IPS-15b (cell line): ENCODE measurements at regions not wholly inside any gene's neighbourhood (a gene's known extent, or its start where the extent isn't known, plus 50 kb on each side); places are given as distances from the start of the nearest gene placed in this dataset.

Source experiments
- H3K27me3 ChIP-seq: one replicate; pipeline ENCODE4 v1.6.1; 2013; ENCODE audit warnings: low read length; ENCODE audit not compliant: control insufficient read depth, insufficient read depth
- H3K36me3 ChIP-seq: one replicate; pipeline ENCODE4 v1.6.1; 2013; ENCODE audit warnings: low read length; ENCODE audit not compliant: control insufficient read depth, insufficient read depth
- H3K4me1 ChIP-seq: one replicate; pipeline ENCODE4 v1.6.1; 2013; ENCODE audit warnings: mild to moderate bottlenecking, low read length; ENCODE audit not compliant: control insufficient read depth, insufficient read depth
- H3K4me3 ChIP-seq: one replicate; pipeline ENCODE4 v1.5.1; 2013; ENCODE audit warnings: low read depth, low read length
- H3K9ac ChIP-seq: one replicate; pipeline ENCODE4 v1.6.1; 2013; ENCODE audit warnings: low read depth, mild to moderate bottlenecking, low read length
- H3K9me3 ChIP-seq: one replicate; pipeline ENCODE4 v1.6.1; 2013; ENCODE audit warnings: mild to moderate bottlenecking, low read length; ENCODE audit not compliant: control insufficient read depth, insufficient read depth

DNA sequence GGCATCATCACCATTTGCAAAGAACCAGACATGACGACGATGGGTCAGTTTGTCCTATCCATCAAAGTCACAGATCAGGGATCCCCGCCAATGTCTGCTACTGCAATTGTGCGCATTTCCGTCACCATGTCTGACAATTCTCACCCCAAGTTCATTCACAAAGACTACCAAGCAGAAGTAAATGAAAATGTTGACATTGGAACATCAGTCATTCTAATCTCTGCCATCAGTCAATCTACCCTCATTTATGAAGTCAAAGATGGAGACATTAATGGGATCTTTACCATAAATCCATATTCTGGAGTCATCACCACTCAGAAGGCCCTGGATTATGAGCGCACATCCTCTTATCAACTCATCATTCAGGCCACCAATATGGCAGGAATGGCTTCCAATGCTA is 171.6 kb upstream of the MTNR1B start:
- no peak overlapping the region for H3K4me3 ChIP-seq
- no peaks in the 10 kb centered on the region for H3K27me3 ChIP-seq
- H3K4me1 ChIP-seq, result peaks cover 7% of the 10 kb centered on the region
- no peak overlapping the region for H3K9ac ChIP-seq
- H3K9me3 ChIP-seq, result no peaks in the 10 kb centered on the region
- peaks cover 3% of the 10 kb centered on the region for H3K36me3 ChIP-seq

DNA sequence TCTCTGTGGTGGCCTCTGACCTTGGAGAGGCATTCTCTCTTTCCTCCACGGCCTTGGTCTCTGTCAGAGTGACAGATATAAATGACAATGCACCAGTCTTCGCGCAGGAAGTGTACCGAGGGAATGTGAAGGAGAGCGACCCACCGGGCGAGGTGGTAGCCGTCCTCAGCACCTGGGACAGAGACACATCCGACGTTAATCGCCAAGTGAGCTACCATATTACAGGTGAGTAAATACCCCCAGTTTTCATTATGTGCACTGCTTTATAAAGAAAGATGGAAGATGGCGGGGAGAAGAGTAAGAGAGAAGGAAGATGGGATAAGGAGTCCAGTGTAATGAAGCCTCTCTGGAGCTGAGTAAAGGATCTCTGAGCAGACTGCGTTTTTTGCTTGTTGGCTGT is 167.8 kb upstream of the MTNR1B start:
- Histone ChIP-seq H3K9ac (no peak overlapping the region), H3K9me3 (no peaks in the 10 kb centered on the region), H3K27me3 (no peaks in the 10 kb centered on the region), H3K36me3 (peaks cover 3% of the 10 kb centered on the region), H3K4me1 (peaks cover 6% of the 10 kb centered on the region), H3K4me3 (no peak overlapping the region)

DNA sequence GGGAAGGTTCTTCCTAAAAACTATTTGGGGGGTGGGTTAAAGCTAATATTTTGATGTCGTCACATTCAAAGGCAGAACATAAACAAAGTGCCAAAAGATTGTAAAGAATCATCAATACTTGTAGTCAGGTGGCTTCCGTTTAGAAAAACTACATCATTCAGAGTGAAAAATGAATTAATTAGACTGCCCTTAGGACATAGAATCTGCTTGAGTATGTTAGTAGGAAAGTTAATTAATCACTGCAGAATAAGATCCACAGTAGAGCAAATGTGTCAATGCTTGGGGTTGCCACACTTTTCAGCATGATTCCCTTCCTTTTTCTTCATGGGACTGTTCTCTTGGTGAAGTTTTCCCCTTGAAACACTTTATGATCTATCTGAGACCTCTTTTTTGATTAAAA is 166.8 kb upstream of the MTNR1B start:
- no peak overlapping the region for H3K9ac ChIP-seq
- H3K36me3 ChIP-seq, result peaks cover 3% of the 10 kb centered on the region
- no peaks in the 10 kb centered on the region for H3K9me3 ChIP-seq

DNA sequence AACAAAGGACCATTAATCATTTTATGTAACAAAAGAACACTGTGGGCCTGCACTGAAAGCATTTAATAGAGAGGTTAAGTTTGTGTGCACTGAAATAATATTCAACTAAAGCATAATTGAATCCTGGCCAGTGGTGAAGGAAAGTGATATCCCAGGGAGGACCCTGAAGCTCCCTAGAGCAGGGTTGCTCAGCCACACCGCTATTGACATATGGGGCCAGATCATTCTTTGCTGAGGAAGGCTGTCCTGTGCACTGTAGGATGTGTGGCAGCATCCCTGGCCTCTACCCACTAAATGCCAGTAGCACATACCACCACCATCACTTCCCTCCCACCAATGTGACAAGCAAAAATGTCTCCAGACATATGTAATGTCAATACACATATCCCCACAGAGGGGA is 166.1 kb upstream of the MTNR1B start:
- Histone ChIP-seq H3K36me3 (no peaks in the 10 kb centered on the region), H3K9me3 (no peaks in the 10 kb centered on the region), H3K27me3 (no peaks in the 10 kb centered on the region), H3K4me3 (no peak overlapping the region), H3K9ac (no peak overlapping the region), H3K4me1 (peaks cover 6% of the 10 kb centered on the region)

More for the DNA sequence above, 166.8 kb upstream of the MTNR1B start:
- H3K4me3 ChIP-seq, result no peak overlapping the region
- H3K27me3 ChIP-seq, result no peaks in the 10 kb centered on the region
- H3K4me1 ChIP-seq, result peaks cover 6% of the 10 kb centered on the region

DNA sequence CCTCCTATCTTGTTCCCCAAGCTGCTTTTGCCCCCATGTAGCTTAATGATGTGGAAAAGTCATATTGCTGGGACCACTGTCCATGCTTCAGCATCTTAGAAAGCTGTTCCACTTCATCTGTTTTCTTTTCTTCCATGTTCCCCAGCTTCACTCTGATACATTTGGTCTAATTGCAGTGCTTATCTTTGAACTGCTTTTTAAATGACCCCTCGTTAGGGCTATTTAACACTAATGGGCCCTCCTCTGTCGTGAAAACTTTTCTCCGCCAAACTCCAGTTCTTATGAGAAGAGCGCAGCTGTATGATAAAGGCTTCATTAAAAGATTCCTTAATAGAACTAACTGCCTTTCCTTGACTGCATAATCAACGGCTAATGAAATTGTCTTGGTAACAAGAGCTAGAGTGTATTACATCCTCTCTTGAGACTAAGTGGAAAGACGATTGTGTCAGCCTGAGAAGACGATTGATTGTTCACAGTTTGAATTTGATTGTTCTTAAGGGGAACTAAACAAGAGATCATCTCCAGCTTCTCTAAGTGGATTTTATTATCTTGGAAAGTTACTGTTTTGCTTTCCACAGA is 165.0 kb upstream of the MTNR1B start:
- Histone ChIP-seq H3K4me1 (peaks cover 6% of the 10 kb centered on the region), H3K4me3 (no peak overlapping the region), H3K36me3 (no peaks in the 10 kb centered on the region), H3K27me3 (no peaks in the 10 kb centered on the region), H3K9ac (no peak overlapping the region), H3K9me3 (no peaks in the 10 kb centered on the region)

DNA sequence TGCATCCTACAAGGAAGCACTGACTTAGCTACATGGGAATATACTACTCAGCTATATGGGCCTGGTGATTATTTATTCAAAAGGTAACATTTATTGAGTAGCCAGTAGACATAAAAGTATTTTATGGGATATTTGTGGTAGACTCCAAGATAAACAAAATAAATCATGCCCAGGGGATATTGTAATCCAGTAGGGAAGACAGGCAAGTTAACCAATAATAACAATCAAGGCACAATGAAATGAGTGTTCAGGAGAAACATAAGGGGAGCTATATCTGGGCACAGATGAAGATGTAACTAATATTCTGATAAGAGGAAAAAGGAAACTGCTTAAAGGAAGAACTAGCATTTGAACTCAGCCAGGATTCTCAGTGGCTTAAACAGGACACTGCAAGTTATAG is 161.4 kb upstream of the MTNR1B start:
- no peaks in the 10 kb centered on the region for H3K36me3 ChIP-seq
- no peaks in the 10 kb centered on the region for H3K27me3 ChIP-seq
- no peaks in the 10 kb centered on the region for H3K9me3 ChIP-seq
- H3K4me3 ChIP-seq, result no peak overlapping the region
- H3K4me1 ChIP-seq, result peaks cover 6% of the 10 kb centered on the region
- no peak overlapping the region for H3K9ac ChIP-seq

DNA sequence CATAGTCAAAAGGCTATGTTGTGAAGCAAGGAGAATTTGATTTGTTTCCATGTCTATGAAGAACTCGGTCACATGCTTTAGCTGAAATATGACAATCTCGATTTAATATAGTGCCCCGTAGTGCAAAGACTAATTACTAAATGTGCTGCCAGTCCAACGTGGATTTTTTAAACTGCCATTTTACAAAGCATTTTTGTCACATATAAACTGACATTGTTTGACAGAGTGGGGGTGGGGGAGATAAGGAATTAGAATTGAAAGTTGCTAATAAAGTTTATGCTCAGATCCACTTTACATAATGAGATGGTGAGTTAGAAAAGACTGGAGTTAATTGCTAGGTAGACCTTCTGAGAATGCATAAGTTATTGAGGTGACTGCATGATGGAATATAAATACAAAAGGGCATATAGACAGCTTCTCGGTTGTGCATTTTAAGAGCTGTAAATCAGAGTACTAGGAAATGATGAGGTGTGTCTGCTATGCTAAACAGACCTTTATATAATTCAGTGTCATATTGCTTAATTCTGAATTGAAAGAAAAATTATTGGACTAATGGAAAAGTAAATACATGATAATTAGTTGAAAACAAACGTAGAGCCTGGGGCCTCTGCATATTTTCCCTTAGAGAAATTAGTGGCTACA is 158.9 kb upstream of the MTNR1B start:
- Histone ChIP-seq H3K27me3 (no peaks in the 10 kb centered on the region), H3K36me3 (no peaks in the 10 kb centered on the region), H3K9ac (no peak overlapping the region), H3K9me3 (no peaks in the 10 kb centered on the region), H3K4me3 (no peak overlapping the region), H3K4me1 (no peaks in the 10 kb centered on the region)

DNA sequence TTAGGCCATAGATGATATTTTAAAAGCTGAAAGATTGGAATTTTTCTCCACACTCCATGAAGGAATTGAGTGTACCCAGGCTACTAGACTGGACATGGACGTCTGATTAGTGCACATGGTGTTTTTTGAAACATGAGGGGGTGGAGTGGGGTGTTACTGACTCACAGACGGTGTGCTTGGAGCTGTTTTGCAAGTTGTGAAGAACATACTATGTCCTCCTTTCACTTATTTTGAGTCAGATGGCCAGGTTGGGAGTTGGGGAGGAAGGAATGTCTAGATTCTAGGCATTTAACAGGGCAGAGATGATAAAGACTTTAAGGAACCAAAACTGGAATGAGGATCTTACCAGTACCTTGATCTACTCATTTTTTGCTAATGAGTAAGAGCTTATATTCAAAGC is 158.1 kb upstream of the MTNR1B start:
- H3K36me3 ChIP-seq, result no peaks in the 10 kb centered on the region
- H3K9me3 ChIP-seq, result no peaks in the 10 kb centered on the region
- no peak overlapping the region for H3K9ac ChIP-seq
- H3K4me3 ChIP-seq, result no peak overlapping the region
- H3K4me1 ChIP-seq, result no peaks in the 10 kb centered on the region
- H3K27me3 ChIP-seq, result no peaks in the 10 kb centered on the region

DNA sequence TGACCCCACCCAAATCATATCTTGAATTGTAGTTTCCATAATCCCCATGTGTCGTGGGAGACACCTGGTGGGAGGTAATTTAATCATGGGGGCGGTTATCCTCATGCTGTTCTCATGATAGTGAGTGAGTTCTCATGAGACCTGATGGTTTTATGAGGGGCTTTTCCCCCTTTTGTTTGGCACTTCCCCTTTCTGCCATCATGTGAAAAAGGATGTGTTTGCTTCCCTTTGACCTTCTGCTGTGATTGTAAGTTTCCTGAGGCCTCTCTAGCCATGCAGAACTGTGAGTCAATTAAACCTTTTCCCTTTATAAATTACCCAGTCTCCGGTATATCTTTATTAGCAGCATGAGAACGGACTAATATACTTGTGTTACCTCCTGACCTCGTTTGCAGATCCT is 156.6 kb upstream of the MTNR1B start:
- H3K9ac ChIP-seq, result no peak overlapping the region
- no peaks in the 10 kb centered on the region for H3K27me3 ChIP-seq
- H3K9me3 ChIP-seq, result no peaks in the 10 kb centered on the region
- no peak overlapping the region for H3K4me3 ChIP-seq
- H3K4me1 ChIP-seq, result no peaks in the 10 kb centered on the region
- H3K36me3 ChIP-seq, result no peaks in the 10 kb centered on the region

DNA sequence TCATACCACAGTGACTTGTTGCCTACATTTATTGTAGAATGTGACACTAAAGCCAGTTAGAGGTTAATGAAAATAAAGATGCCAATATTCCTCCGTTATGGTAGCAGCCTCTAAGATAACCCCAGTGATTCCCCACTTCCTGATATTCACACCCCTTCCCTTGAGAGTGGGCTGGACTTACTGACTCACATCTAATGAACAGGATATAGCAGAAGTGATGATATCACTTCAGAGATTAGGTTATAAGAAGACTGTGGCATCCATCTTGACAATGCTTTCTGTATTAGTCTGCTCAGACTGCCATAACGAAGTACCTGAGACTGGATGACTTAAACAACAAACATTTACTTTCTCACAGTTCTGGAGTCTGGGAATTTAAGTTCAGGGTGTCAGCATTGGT is 149.6 kb upstream of the MTNR1B start:
- Histone ChIP-seq H3K4me3 (no peak overlapping the region), H3K9ac (no peak overlapping the region), H3K36me3 (no peaks in the 10 kb centered on the region), H3K27me3 (no peaks in the 10 kb centered on the region), H3K4me1 (no peaks in the 10 kb centered on the region), H3K9me3 (no peaks in the 10 kb centered on the region)

DNA sequence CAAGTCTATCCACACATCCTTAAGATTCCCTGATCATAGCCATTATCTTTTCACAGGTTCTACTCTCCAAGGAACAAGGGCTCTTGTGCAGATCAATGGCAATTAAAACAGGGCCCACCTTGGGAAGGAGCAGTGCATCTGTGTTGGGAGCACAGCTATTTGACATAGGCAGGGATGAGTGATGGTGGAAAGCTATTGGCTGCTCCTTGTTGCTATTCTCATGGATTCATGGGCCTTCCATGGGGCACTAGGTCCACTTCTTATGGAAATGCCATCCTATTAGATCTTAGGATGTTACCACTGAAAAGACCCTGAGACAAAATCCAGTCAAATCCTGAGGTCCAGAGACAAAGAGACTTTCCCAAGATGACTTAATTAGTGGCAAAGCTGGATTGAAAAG is 148.6 kb upstream of the MTNR1B start:
- H3K36me3 ChIP-seq, result no peaks in the 10 kb centered on the region
- H3K27me3 ChIP-seq, result no peaks in the 10 kb centered on the region
- no peak overlapping the region for H3K9ac ChIP-seq
- H3K4me3 ChIP-seq, result no peak overlapping the region
- no peaks in the 10 kb centered on the region for H3K4me1 ChIP-seq
- H3K9me3 ChIP-seq, result no peaks in the 10 kb centered on the region

DNA sequence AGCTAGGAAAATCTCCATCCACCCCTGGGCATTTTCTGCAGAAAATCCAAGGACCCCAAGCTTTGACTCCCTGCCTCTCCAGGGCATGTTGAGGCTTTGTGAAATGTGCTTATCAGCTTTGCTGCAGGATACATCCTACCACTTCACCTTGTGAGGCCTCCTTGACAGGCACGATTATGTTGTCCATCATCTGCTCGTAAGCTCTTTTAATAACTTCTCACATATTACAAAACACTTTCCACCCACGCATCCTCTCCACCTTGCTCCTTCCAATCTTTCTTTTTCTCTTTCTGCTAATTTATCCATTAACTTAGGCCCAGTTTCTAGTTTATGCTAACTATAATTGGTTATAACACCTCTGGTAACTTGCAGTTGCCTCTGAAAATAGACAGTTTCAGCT is 147.0 kb upstream of the MTNR1B start:
- no peaks in the 10 kb centered on the region for H3K4me1 ChIP-seq
- H3K4me3 ChIP-seq, result no peak overlapping the region
- H3K9me3 ChIP-seq, result no peaks in the 10 kb centered on the region
- no peaks in the 10 kb centered on the region for H3K27me3 ChIP-seq
- no peak overlapping the region for H3K9ac ChIP-seq
- no peaks in the 10 kb centered on the region for H3K36me3 ChIP-seq
